ENCODE measurements at regions not wholly inside any gene's neighbourhood (a gene's known extent, or its start where the extent isn't known, plus 50 kb on each side); places are given as distances from the start of the nearest gene placed in this dataset.

DNA sequence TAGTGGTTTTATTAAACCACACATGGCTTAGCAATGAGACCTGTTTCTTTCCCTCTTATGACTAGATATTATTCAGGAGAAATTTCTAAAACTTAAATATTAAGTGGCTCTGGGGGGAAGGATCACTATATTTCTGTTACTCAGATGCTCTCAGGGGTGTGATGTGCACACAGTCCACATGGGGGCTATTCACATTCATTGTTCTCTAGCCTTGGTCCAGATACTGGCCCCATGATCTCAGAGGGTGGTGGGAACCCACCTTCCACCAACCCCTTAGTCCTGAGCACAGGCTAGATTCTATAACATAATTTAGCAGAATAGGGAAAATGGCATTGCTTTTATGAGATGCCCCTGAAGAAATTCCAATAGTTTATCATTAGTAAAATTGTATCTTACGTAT is 149.0 kb upstream of the ST8SIA2 start:
- TF ChIP-seq, protein P1, sequence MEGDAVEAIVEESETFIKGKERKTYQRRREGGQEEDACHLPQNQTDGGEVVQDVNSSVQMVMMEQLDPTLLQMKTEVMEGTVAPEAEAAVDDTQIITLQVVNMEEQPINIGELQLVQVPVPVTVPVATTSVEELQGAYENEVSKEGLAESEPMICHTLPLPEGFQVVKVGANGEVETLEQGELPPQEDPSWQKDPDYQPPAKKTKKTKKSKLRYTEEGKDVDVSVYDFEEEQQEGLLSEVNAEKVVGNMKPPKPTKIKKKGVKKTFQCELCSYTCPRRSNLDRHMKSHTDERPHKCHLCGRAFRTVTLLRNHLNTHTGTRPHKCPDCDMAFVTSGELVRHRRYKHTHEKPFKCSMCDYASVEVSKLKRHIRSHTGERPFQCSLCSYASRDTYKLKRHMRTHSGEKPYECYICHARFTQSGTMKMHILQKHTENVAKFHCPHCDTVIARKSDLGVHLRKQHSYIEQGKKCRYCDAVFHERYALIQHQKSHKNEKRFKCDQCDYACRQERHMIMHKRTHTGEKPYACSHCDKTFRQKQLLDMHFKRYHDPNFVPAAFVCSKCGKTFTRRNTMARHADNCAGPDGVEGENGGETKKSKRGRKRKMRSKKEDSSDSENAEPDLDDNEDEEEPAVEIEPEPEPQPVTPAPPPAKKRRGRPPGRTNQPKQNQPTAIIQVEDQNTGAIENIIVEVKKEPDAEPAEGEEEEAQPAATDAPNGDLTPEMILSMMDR (conservative IDR thresholded peaks at IDR 0.05; ENCODE audit: low read depth, low read length) = no peak
- no peak overlapping the region for H3K4me3 ChIP-seq (ENCODE audit: low read depth, low read length)
- DNase-seq (ENCODE audit: low read depth) = no peak

DNA sequence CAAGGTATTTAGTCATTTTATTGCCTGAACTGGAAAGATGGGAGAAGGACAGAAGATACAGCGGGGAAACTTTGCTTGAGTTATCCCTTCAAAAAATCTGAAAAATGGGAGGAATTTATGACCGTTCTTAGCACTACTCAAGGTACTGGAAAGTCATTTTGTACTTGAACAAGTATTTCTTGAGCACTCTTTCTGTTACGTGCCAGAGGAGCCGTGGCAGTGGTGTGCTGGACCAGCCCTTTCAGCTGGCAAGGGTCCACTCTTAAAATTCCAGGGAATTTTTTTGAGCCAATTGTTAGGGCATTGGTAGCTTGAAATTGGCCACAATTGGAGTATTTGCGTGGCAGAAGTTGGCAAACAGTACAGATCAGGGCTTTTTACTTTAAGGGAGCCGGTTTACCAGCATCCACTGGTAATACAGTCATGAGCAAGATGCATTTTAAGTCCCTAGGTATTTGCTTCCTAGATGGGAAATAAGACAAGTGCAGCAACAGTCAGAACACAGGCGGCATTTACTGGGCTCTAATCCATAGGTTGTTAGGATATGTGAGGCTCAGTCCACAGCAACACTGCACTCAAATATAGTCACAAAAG is 145.9 kb upstream of the ST8SIA2 start:
- no peak overlapping the region for H3K4me3 ChIP-seq (ENCODE audit: low read depth, low read length)
- DNase-seq (ENCODE audit: low read depth) = no peak
- TF ChIP-seq, protein P1 (conservative IDR thresholded peaks at IDR 0.05; ENCODE audit: low read depth, low read length) = no peak

DNA sequence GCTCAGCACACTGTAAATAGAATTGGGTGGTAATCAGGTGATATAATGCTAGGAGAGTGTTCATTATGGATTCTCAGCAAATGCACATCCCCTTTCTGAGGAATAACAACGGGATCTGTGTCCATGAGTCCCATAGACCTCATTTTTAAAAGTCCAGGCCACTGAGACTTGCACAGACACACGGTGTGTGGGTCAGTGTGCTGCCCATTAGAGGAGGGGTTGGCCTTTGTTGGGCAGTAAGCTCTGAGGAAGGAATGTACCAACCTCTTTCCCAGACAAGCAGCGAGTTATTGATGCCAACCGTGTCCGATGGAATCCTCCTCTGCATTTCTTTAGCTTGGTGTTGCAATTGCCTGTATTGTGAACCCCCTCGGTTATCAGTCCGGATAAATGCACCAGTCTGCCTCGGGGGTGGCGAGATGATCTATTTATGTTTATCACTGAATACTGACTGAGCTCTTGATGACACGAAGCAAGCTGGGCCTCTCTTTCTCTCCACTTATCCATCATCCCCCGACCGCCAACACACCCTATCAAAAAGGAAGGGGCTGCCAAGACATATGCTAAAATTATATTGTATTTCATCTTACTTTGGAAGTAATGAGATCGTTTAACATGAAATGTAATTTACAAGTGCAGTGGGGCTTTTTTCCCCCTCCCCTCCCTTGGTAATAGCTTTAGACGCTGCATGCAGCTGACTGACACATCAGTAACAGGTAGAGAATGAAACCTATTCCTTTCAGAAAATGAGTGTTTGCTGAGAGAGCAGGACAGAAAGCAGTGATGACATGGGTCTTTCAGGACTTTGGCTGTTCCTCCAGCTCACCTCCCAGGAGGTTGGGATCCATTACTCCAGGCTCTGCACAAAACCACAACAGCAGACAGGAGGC is 126.6 kb upstream of the ST8SIA2 start:
- H3K4me3 ChIP-seq (ENCODE audit: low read depth, low read length) = no peak overlapping the region
- TF ChIP-seq, protein P1 (conservative IDR thresholded peaks at IDR 0.05; ENCODE audit: low read depth, low read length) = no peak
- DNase-seq (ENCODE audit: low read depth) = no peak

DNA sequence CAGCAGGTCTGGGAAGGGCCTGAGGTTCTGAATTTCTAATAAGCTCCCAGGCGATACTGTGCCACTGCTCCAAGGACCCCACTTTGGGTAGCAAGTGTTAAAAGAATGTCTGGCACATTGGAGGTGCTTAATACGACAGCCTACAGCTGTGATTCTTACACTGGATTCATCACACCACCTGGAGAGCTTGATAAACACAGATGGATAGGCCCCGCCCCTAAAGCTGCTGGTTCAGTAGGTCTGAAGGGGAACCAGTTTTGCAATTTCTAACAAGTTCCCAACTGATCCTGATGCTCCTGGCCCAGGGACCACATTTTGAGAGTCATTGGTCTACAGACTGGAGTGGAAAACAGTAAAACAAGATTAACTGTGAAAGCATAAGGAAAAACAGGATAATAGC is 124.8 kb upstream of the ST8SIA2 start:
- DNase-seq (ENCODE audit: low read depth) = no peak
- TF ChIP-seq, protein P1 (conservative IDR thresholded peaks at IDR 0.05; ENCODE audit: low read depth, low read length) = no peak
- no peak overlapping the region for H3K4me3 ChIP-seq (ENCODE audit: low read depth, low read length)

DNA sequence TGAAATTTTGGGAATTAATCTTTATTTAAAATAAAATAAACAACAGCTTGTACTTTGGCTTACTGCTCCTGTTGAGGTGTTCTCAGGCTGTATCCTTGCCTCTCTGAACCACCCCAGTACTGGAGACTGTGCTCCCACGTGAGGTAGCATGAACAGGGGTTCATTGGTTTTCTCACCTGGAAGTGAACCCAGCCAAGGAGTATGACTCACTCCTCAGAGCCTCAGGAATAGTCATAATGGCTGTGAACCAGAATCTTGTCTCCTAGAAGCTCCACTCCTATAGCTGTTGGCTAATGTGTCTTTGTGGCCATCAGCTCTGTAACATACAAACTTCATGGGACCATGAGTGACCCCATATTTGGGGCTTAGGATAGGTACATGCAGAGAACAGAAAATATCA is 122.5 kb upstream of the ST8SIA2 start:
- no peak for DNase-seq (ENCODE audit: low read depth)
- TF ChIP-seq, protein P1 (conservative IDR thresholded peaks at IDR 0.05; ENCODE audit: low read depth, low read length) = no peak

DNA sequence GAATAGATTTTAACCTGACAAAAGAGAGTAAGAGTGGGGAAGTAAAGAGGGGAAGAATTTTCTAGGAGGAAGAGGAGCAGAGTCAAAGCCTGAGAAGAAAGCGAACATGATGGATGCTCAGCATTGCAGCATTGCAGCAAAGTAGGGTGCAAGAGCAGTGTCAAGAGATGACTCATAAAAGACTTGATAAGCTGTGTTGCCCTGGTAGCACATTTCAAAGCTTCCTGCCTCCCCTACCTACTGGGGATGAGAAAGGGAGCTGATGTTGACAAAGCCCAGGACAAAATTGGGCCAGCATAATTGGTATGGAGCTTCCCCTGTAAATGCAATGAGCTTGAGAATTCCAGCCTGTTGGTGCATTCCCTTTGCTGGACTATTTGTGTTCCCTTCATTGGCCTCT is 121.6 kb upstream of the ST8SIA2 start:
- H3K4me3 ChIP-seq (ENCODE audit: low read depth, low read length) = no peak overlapping the region
- TF ChIP-seq, protein P1 (conservative IDR thresholded peaks at IDR 0.05; ENCODE audit: low read depth, low read length) = no peak
- no peak for DNase-seq (ENCODE audit: low read depth)

More for the DNA sequence above, 122.5 kb upstream of the ST8SIA2 start:
- no peak overlapping the region for H3K4me3 ChIP-seq (ENCODE audit: low read depth, low read length)

All from epithelial cell of proximal tubule (primary cell).